A549 (cell line): ENCODE measurements at regions not wholly inside any gene's neighbourhood (a gene's known extent, or its start where the extent isn't known, plus 50 kb on each side); places are given as distances from the start of the nearest gene placed in this dataset.

Source experiments
- CHD2 ChIP-seq: fragments of 150-350 bp; IDR thresholded peaks from 2 replicates; pipeline ENCODE4 v1.6.1; 2014; ENCODE audit warnings: low read length; ENCODE audit not compliant: partially characterized antibody
- CHD4 ChIP-seq: fragments of 200-600 bp; sonication (generic); IDR thresholded peaks from 2 replicates; pipeline ENCODE4 v1.6.1; 2016; ENCODE audit warnings: antibody characterized with exemption, mild to moderate bottlenecking, borderline replicate concordance
- TF ChIP-seq, protein P1 (sequence below): fragments of >200 bp; sonication (Bioruptor Twin); formaldehyde crosslinking; IDR thresholded peaks from 3 replicates; pipeline ENCODE4 v1.5.1; 2016
- TF ChIP-seq, protein P2 (sequence below): fragments of 250-450 bp; sonication (Bioruptor Pico); IDR thresholded peaks from 2 replicates; pipeline ENCODE4 v1.5.0; 2021; ENCODE audit warnings: mild to moderate bottlenecking, moderate library complexity, borderline replicate concordance

DNA sequence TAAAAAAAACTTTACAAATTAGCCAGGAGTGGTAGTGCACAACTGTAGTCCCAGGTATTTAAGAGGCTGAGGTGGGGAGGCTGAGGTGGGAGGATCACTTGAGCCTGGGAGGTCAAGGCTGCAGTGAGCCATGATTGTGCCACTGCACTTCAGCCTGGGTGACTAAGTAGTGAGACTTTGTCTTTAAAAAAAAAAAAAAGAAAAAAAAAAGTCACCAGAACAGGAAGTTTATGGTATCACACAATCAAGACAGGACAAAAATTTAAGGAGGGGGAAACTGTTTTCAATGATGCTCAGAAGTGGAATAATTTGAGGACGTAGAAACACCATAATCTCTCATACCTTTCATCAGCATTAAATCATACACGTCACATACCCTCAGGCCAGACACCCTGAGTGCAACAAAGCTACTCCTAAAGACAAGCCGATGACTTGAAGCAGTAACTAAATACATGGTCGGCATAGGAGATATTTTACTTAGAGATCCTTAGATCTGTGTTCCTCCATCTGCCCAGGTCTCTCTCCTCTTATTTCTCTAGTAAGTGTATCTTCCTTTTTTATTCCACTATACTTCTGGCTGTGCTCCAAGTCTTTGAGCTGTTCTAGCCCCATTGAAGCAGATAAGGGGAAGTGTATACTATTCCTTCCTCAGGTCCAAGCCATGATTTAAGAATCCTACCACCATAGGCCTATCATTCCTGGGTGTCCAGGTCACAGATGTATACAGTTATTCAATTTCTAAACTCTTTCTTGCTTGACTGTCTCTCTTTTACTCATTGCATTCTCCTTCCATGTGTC, 91.3 kb upstream of the APC start:
- no peak for TF ChIP-seq CHD4
- TF ChIP-seq, protein P1, sequence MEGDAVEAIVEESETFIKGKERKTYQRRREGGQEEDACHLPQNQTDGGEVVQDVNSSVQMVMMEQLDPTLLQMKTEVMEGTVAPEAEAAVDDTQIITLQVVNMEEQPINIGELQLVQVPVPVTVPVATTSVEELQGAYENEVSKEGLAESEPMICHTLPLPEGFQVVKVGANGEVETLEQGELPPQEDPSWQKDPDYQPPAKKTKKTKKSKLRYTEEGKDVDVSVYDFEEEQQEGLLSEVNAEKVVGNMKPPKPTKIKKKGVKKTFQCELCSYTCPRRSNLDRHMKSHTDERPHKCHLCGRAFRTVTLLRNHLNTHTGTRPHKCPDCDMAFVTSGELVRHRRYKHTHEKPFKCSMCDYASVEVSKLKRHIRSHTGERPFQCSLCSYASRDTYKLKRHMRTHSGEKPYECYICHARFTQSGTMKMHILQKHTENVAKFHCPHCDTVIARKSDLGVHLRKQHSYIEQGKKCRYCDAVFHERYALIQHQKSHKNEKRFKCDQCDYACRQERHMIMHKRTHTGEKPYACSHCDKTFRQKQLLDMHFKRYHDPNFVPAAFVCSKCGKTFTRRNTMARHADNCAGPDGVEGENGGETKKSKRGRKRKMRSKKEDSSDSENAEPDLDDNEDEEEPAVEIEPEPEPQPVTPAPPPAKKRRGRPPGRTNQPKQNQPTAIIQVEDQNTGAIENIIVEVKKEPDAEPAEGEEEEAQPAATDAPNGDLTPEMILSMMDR, result no peak
- TF ChIP-seq, protein P2, sequence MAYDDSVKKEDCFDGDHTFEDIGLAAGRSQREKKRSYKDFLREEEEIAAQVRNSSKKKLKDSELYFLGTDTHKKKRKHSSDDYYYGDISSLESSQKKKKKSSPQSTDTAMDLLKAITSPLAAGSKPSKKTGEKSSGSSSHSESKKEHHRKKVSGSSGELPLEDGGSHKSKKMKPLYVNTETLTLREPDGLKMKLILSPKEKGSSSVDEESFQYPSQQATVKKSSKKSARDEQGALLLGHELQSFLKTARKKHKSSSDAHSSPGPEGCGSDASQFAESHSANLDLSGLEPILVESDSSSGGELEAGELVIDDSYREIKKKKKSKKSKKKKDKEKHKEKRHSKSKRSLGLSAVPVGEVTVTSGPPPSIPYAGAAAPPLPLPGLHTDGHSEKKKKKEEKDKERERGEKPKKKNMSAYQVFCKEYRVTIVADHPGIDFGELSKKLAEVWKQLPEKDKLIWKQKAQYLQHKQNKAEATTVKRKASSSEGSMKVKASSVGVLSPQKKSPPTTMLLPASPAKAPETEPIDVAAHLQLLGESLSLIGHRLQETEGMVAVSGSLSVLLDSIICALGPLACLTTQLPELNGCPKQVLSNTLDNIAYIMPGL, result no peak
- TF ChIP-seq CHD2, result no peak
